Non-pigmented ciliary epithelial cell (primary cell): ENCODE measurements at regions not wholly inside any gene's neighbourhood (a gene's known extent, or its start where the extent isn't known, plus 50 kb on each side); places are given as distances from the start of the nearest gene placed in this dataset.

Experiments
- DNase-seq: peaks from one replicate; pipeline ENCODE4 v3.0.0-alpha.2; 2010; ENCODE audit warnings: low read depth

DNA sequence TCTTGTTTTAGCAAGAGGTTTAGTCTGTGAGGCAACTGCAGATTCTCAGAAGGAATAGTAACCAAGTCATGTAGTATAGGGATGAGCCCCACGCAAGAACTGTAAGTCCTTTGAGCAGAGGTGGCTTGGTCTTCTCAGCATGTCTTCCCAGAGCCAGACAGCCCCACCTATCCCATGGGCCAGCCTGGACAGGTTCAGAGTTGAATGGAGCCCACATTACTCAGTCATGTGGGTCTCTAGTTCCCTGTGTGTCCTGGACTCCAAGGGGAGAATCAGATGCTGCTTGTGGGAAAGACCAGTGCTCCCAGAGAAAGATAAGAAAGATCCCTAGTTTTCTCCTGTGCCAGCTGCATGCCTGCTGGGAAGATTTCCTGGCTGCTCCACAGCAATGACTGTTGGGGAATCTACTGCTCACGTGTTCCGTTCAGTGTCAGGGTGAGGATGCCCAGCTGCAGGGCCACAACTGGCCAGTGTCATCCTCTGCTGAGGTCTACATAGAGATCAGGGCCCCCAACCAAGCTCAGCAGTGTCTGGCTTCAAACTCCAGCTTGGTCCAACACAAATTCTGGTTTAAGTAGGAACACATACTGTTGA is 66.9 kb upstream of the UNC5B start:
- DNase-seq: no peak

DNA sequence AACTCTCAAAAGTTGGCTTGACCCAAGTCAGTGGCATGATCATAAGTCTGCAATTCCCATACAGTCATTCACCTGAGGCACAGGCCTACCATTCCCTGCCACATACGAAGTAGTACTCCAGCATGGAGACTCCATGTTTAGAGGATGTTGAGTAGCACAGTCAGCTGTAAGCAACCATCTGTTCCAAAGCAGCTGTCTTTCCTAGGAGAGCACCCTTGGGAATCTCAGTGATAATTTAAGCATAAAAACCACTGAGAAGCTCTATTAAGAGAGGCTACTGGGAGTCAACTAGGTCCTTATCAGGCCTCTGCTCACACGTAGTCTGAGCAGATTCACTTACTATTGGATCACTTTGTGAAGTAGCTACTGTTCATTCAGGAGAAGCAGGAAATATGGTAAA is 61.6 kb upstream of the UNC5B start:
- DNase-seq: no peak

DNA sequence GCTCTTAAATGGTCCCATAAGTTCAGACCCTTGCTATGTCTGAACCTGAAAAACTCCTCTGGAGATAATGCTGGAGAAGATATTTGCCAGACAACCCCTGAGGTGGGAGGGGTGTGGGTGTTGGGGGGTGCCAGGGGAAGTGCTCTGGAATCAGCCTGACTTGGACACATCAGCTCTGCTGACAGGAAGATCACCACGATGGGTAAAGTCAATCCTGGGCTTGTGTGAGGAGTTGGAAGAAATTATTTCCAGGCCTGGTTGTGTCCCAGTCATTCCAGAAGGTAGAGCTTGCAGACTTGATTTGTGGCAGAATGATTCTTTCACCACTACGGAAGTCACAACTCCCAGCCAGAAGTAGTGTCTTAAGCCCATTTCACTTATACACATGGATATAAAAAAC is 60.3 kb upstream of the UNC5B start:
- DNase-seq: no peak

DNA sequence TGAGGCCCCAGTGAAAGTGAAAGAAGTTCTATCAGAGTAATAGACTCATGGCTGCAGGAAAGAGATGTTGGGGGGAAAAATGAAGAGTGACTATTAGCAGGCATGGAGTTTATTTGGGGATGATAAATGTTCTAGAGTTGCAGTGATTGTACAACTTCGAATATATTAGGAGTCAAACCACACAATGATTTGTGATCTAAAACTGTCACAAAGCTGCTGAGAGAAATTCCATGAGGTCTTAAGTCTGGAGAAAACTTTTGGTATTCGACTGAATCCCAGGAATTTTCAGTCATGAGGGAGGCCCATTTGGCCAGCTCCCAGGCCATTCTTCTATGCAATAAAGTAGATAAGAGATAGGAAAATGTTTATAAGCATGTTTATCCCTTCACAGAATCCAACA is 55.9 kb upstream of the UNC5B start:
- no peak for DNase-seq

DNA sequence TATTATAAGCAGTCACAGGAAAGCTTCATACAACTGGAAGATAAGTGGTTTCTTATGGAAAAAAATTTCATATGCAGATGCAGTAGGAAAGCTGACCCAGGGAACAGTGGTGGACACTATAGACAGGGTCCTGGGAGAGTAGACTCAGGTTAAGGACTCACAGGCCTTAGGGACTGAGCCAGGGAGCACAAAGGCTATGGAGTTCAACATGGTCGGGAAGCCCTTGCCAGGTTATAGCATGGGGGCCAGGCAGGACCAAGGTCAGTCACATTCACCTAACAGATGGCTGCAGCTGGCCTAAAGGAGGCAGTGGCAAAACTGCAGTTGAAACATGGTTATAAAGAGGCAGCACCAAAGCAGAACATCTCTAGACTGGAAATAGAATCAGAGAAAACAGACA is 54.9 kb upstream of the UNC5B start:
- no peak for DNase-seq

DNA sequence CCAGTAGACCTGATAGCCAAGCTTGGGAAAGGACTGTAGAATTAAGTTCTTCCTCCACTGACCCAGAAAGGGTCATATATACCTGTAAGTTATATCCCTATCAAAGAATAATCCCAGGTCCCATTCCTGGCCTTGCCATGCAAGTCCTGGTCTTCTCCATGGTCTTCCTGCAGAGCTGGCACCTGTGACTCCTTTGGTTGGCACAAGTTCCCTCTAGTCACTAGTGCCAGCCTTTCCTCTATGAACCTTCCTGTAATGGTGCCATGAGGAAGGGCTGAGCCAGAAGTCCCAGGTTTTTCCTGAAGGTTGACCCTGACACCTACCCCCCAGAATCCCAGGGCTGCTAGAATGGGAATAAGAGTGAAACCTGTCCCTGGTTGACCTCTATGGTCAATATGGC is 54.1 kb upstream of the UNC5B start:
- no peak for DNase-seq

DNA sequence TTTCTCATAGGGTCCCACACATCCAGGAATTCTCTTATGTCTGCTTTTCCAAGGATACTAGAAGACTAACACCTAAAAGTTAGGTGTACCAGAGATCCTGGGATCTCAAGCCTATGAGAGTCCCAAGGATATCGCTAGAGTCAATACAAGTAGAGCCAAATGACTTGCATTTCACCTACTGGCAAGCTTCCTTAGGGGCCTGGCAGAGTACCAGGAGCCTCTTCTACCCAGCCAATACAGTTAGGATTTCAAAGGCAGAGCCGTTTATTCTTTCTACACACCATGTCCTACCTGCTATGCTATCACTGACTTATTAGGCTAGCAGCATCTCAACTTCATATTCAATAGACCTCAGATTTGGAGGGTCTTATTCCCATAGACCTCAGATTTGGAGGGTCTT is 53.5 kb upstream of the UNC5B start:
- DNase-seq: no peak

DNA sequence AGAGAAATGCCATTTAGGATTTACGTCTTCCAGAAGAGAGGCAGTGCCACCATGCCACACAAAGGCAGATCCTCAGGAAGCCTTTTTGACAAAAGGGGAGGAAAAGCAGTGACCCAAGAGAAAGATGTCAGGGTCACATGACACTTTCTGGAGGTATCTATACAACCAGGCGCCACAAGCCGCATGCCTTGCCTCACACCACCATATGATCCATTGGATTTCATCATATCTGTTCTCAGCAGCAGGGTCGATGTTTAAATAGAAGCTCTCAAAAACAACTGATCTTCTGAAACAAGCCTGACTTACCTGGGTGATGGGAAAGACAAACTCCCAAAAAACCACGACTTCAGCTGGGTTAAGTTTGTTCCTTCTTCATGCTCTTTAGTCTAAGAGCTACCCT is 52.5 kb upstream of the UNC5B start:
- DNase-seq: no peak

DNA sequence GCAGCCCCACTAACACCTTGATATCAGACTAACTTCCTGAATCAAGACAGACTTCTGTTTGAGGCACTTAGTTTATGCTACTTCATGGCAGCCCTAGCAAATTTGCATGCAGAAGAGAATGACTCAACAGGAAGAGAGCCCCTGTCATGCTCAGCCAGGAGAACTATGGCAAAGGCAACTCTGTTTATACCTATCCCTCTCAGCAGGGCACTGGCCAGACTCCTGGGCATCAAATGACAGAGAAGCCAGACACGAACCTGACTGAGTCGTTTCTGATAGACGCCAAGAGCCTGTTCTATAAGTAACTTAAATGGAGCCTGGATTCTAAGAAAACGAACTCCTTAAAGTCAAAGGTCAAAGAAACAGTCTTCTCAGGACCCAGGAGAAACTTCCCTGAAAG is 50.9 kb upstream of the UNC5B start:
- DNase-seq: no peak
